Stomach smooth muscle (tissue), 2 donors: ENCODE measurements at regions not wholly inside any gene's neighbourhood (a gene's known extent, or its start where the extent isn't known, plus 50 kb on each side); places are given as distances from the start of the nearest gene placed in this dataset.

Experiments
- H3K27ac ChIP-seq: one replicate; pipeline ENCODE4 v1.7.0; 2013; ENCODE audit warnings: mild to moderate bottlenecking, low read length, inconsistent platforms
- H3K27me3 ChIP-seq, 2 donors: one replicate each; pipeline ENCODE4 v1.7.0; 2013; ENCODE audit warnings: low read length in 2 of 2; ENCODE audit not compliant: insufficient read depth in 2 of 2, control insufficient read depth in 1 of 2
- H3K36me3 ChIP-seq, 2 donors: one replicate each; pipeline ENCODE4 v1.7.0; 2013; ENCODE audit warnings: low read length in 2 of 2; ENCODE audit not compliant: control insufficient read depth in 2 of 2, insufficient read depth in 2 of 2
- H3K4me1 ChIP-seq: one replicate; pipeline ENCODE4 v1.7.0; 2013; ENCODE audit warnings: low read length; ENCODE audit not compliant: control insufficient read depth, insufficient read depth
- H3K4me3 ChIP-seq, 2 donors: one replicate each; pipeline ENCODE4 v1.7.0; 2013; ENCODE audit warnings: low read length in 2 of 2
- H3K9ac ChIP-seq, 2 donors: one replicate each; pipeline ENCODE4 v1.7.0; 2013; ENCODE audit warnings: low read length in 2 of 2, mild to moderate bottlenecking in 1 of 2
- H3K9me3 ChIP-seq, 2 donors: one replicate each; pipeline ENCODE4 v1.7.0; 2013; ENCODE audit warnings: low read length in 2 of 2; ENCODE audit not compliant: control insufficient read depth in 2 of 2
- donor health status: healthy.
- donor health status: Pancreatic carcinoma.

DNA sequence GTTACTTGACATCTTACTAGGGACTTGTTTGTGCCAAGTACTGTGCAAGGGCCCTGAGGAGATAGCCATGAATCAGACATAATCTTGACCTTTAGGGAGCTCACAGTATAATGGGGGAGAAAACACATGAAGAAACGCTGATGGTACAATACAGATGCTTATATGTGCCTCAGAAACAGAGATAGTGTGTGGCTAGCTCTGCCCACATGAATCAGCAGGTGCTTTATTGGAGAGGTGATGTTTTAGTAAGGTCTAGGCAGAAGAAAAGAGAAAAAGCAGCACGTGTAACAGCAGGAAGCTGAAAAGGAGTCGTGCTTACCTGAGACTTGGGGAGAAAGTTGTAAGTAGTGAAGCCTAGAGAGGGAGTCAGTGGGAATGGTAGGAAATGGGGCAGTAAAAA lies 60.6 kb upstream of the LMO4 start:
- H3K9me3 ChIP-seq, result peaks cover 0 to 2% of the 10 kb centered on the region in 2 donors
- H3K27ac ChIP-seq, result no peak overlapping the region
- no peaks in the 10 kb centered on the region for H3K4me1 ChIP-seq
- H3K27me3 ChIP-seq, result no peaks in the 10 kb centered on the region
- no peaks in the 10 kb centered on the region for H3K36me3 ChIP-seq
- H3K4me3 ChIP-seq, result no peak overlapping the region
- no peak overlapping the region for H3K9ac ChIP-seq

DNA sequence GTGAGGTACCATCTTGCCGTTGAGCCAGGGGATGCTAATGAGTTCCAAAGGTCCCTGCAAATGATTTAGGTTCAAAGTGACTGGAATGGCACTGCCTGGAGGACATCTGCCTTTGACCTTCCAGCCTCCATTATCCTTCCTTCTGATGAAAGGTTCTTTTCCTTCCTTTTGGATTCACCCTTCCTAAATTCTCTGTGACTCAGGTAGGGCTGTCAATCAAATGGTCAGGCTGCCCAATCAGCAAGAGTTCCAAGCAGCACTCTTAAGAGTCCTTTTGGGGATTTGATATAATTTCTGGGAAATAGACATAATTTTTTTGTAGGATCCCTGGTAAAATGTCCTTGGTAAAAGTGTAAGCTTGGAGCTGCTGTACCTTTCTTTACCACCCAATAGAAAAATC lies 58.8 kb upstream of the LMO4 start:
- Histone ChIP-seq H3K4me3 (no peak overlapping the region), H3K27me3 (no peaks in the 10 kb centered on the region), H3K36me3 (no peaks in the 10 kb centered on the region), H3K9ac (no peak overlapping the region), H3K9me3 (peaks cover 0 to 2% of the 10 kb centered on the region in 2 donors), H3K4me1 (no peaks in the 10 kb centered on the region), H3K27ac (no peak overlapping the region)

DNA sequence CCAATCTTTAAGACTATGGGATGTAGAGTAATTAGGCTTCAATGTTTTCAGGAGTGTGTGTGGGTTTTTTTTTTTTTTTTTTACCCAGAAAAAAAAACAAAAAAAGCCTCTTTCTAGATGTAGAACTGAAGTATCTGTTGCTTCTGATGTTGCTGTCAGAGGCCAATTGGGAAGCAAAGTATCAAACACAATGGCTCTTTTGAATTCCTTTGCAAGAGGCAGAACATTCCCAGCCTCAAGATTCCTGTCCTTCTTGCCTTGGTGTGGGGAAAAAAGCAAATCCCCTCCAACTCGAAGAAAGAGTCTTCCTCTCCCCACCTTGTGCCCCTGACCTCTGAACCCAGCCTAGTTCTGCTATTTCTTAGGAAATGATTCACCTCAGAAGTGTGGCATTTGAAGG lies 55.4 kb upstream of the LMO4 start:
- no peaks in the 10 kb centered on the region for H3K27me3 ChIP-seq
- no peak overlapping the region for H3K4me3 ChIP-seq
- H3K9ac ChIP-seq, result no peak overlapping the region
- H3K9me3 ChIP-seq, result peaks cover 0 to 2% of the 10 kb centered on the region in 2 donors
- H3K4me1 ChIP-seq, result no peaks in the 10 kb centered on the region
- H3K27ac ChIP-seq, result no peak overlapping the region
- H3K36me3 ChIP-seq, result no peaks in the 10 kb centered on the region

DNA sequence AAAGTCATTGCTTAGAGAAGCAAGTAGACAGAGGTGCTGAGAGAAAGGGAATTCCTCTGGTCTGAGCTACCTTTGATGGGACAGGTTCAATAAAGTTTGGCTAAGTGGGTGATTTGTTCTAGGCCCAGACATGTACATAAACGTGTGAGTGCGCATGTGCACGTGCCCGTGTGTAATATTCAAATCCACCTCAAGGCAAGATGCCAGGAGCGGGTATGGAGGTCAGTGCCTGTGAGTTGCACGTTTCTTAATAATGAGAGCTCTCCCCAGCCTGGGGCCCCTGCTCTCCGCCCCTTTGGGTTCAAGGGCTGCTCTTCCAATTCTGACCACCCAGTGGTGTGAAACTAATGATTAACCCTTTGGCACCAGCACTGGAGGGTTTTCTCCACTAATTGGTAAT lies 53.8 kb upstream of the LMO4 start:
- H3K4me3 ChIP-seq, result no peak overlapping the region
- no peak overlapping the region for H3K27ac ChIP-seq
- H3K36me3 ChIP-seq, result no peaks in the 10 kb centered on the region
- no peaks in the 10 kb centered on the region for H3K4me1 ChIP-seq
- no peak overlapping the region for H3K9ac ChIP-seq
- no peaks in the 10 kb centered on the region for H3K9me3 ChIP-seq
- H3K27me3 ChIP-seq, result no peaks in the 10 kb centered on the region

DNA sequence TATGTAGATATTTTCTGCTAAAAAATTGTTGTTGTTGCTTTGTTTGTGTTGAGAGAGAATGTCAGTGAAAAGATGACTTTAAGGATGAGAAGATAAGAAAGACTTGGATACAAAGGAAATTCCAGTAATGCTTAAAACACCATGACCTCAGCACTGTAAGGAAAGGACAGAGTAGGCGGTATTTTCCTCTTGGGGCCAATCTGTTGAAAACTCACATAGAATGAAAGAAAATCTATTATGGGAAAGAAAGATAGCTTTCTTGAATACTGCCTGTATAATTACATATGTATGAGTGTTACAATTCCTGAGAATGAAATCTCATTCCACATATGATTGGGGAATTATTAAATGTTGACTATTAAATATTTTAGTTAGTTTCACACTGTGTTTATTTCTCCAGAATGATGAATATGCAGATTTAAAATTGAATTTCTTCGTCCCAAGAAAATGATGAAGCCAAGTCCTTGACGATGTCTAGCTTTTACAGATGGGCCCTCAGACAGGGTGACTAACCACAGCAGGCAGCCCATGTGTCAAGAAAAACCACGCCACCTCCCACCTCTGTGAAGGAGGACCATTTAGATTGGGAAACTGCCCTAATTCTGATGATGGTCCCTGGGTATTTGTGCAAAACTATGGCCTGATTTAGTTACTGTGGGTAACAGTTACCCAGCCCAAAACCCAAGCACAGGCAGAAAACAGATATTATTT lies 49.7 kb upstream of the LMO4 start:
- Histone ChIP-seq H3K9me3 (no peaks in the 10 kb centered on the region), H3K9ac (no peak overlapping the region), H3K27me3 (no peaks in the 10 kb centered on the region), H3K36me3 (no peaks in the 10 kb centered on the region), H3K4me3 (no peak overlapping the region), H3K4me1 (no peaks in the 10 kb centered on the region), H3K27ac (peak overlapping the region; percentile 53)
